Natural killer cell treated with Interleukin-12 subunit alpha and Interleukin-12 subunit beta and Interleukin-15 and Interleukin-18, amount 100 ng/mL, for 72 hours (primary cell): ENCODE measurements at regions not wholly inside any gene's neighbourhood (a gene's known extent, or its start where the extent isn't known, plus 50 kb on each side); places are given as distances from the start of the nearest gene placed in this dataset.
A peak's percentile ranks its signal among the peaks of the same experiment; 100 is the strongest.
"Not testable (repeated sequence)": the region's sequence is repeated elsewhere in the genome, so short reads cannot be mapped to it uniquely, and the experiment has no call there.

Source experiments
- ATAC-seq, 2 donors: fragments of 150-1000 bp; cut with Tn5 transposase in 1 of 2; sonication (Bioruptor Pico), chemical (Tn5 transposase) in 1 of 2; 2 replicates each; pipeline ENCODE4 v1.10.0; 2021
- DNase-seq: peaks from one replicate; pipeline ENCODE4 v3.0.0; 2022; ENCODE audit warnings: low spot score
- H3K27ac Mint-ChIP-seq, 2 donors: 1 replicate in 1 of 2; 2 replicates in 1 of 2; pipeline ENCODE4 v1.8.0; 2022; ENCODE audit warnings: mixed read lengths in 2 of 2, mild to moderate bottlenecking in 1 of 2, moderate library complexity in 1 of 2
- H3K27me3 Mint-ChIP-seq, 2 donors: 1 replicate in 1 of 2; 2 replicates in 1 of 2; pipeline ENCODE4 v1.8.0; 2022; ENCODE audit warnings: mixed read lengths in 2 of 2
- H3K36me3 Mint-ChIP-seq: one replicate; pipeline ENCODE4 v1.8.0; 2022; ENCODE audit warnings: mixed read lengths
- H3K4me1 Mint-ChIP-seq, 2 donors: 1 replicate in 1 of 2; 2 replicates in 1 of 2; pipeline ENCODE4 v1.8.0; 2022; ENCODE audit warnings: low read depth in 2 of 2, mixed read lengths in 2 of 2, mild to moderate bottlenecking in 1 of 2
- H3K4me3 Mint-ChIP-seq: one replicate; pipeline ENCODE4 v1.8.0; 2022; ENCODE audit warnings: mixed read lengths
- H3K9me3 Mint-ChIP-seq: 2 replicates; pipeline ENCODE4 v1.8.0; 2022; ENCODE audit warnings: mixed read lengths

GRCh38 chr1:30521261-30521865 is 202.0 kb downstream of the MATN1 start:
- Mint-ChIP-seq H3K27ac (no peak overlapping the region), H3K27me3 (peaks cover 19 to 27% of the 10 kb centered on the region in 2 donors), H3K4me1 (no peaks in the 10 kb centered on the region), H3K36me3 (no peaks in the 10 kb centered on the region), H3K9me3 (no peaks in the 10 kb centered on the region), H3K4me3 (no peak overlapping the region)
- DNase-seq (peak; percentile 62), ATAC-seq (no peak)

GRCh38 chr1:30520476-30520875 is 202.9 kb downstream of the MATN1 start:
- no peaks in the 10 kb centered on the region for H3K4me1 Mint-ChIP-seq
- no peaks in the 10 kb centered on the region for H3K36me3 Mint-ChIP-seq
- H3K27ac Mint-ChIP-seq = no peak overlapping the region
- ATAC-seq (no peak), DNase-seq (no peak)
- peaks cover 19 to 27% of the 10 kb centered on the region in 2 donors for H3K27me3 Mint-ChIP-seq
- no peaks in the 10 kb centered on the region for H3K9me3 Mint-ChIP-seq
- H3K4me3 Mint-ChIP-seq = no peak overlapping the region

GRCh38 chr1:30519201-30519763 is 204.1 kb downstream of the MATN1 start:
- Mint-ChIP-seq H3K4me1 (no peaks in the 10 kb centered on the region), H3K4me3 (no peak overlapping the region), H3K27ac (no peak overlapping the region), H3K27me3 (peaks cover 14 to 27% of the 10 kb centered on the region in 2 donors), H3K36me3 (no peaks in the 10 kb centered on the region), H3K9me3 (no peaks in the 10 kb centered on the region)
- ATAC-seq (no peak), DNase-seq (no peak)

GRCh38 chr1:30518696-30519095 is 204.7 kb downstream of the MATN1 start:
- Mint-ChIP-seq H3K27ac (no peak overlapping the region), H3K4me3 (no peak overlapping the region), H3K36me3 (no peaks in the 10 kb centered on the region), H3K9me3 (no peaks in the 10 kb centered on the region), H3K4me1 (no peaks in the 10 kb centered on the region), H3K27me3 (peaks cover 14 to 27% of the 10 kb centered on the region in 2 donors)
- DNase-seq = peak; percentile 23
- ATAC-seq = no peak

GRCh38 chr1:30518186-30518585 is 205.2 kb downstream of the MATN1 start:
- peak; percentile 51 for DNase-seq
- Mint-ChIP-seq H3K27me3 (peaks cover 14 to 27% of the 10 kb centered on the region in 2 donors), H3K36me3 (no peaks in the 10 kb centered on the region)

GRCh38 chr1:30517666-30518065 is 205.7 kb downstream of the MATN1 start:
- not testable (repeated sequence) for DNase-seq, ATAC-seq, H3K4me1 Mint-ChIP-seq, H3K9me3 Mint-ChIP-seq, H3K27ac Mint-ChIP-seq, H3K4me3 Mint-ChIP-seq, H3K36me3 Mint-ChIP-seq
- peaks cover 11 to 23% of the 10 kb centered on the region in 2 donors for H3K27me3 Mint-ChIP-seq

More at GRCh38 chr1:30518186-30518585, 205.2 kb downstream of the MATN1 start:
- Mint-ChIP-seq H3K27ac (no peak overlapping the region), H3K4me3 (no peak overlapping the region), H3K4me1 (no peaks in the 10 kb centered on the region), H3K9me3 (no peaks in the 10 kb centered on the region)
- ATAC-seq = no peak

- not testable (repeated sequence) for H3K4me3 Mint-ChIP-seq, H3K27ac Mint-ChIP-seq
- peak; percentile 37 for DNase-seq
Observed at GRCh38 chr1:30517241-30517640, 206.1 kb downstream of the MATN1 start.

GRCh38 chr1:30516485-30516858 is 206.9 kb downstream of the MATN1 start:
- Mint-ChIP-seq H3K36me3 (no peaks in the 10 kb centered on the region), H3K27ac (no peak overlapping the region), H3K4me3 (no peak overlapping the region), H3K9me3 (no peaks in the 10 kb centered on the region), H3K4me1 (no peaks in the 10 kb centered on the region), H3K27me3 (peaks cover 10 to 16% of the 10 kb centered on the region in 2 donors)
- ATAC-seq (no peak), DNase-seq (peak; percentile 28)

More at GRCh38 chr1:30517241-30517640, 206.1 kb downstream of the MATN1 start:
- ATAC-seq, H3K9me3 Mint-ChIP-seq, H3K4me1 Mint-ChIP-seq, H3K36me3 Mint-ChIP-seq: not testable (repeated sequence)
- H3K27me3 Mint-ChIP-seq = peaks cover 10 to 19% of the 10 kb centered on the region in 2 donors

- peaks cover 8 to 16% of the 10 kb centered on the region in 2 donors for H3K27me3 Mint-ChIP-seq
- DNase-seq = peak; percentile 53
- H3K27ac Mint-ChIP-seq = no peak overlapping the region
Observed at GRCh38 chr1:30515755-30516484, 207.5 kb downstream of the MATN1 start.

GRCh38 chr1:30514945-30515344 is 208.4 kb downstream of the MATN1 start:
- ATAC-seq = no peak
- DNase-seq = peak; percentile 41
- Mint-ChIP-seq H3K9me3 (no peaks in the 10 kb centered on the region), H3K4me3 (no peak overlapping the region), H3K27ac (no peak overlapping the region), H3K36me3 (no peaks in the 10 kb centered on the region), H3K4me1 (no peaks in the 10 kb centered on the region), H3K27me3 (peaks cover 6 to 9% of the 10 kb centered on the region in 2 donors)

More at GRCh38 chr1:30515755-30516484, 207.5 kb downstream of the MATN1 start:
- H3K4me3 Mint-ChIP-seq = no peak overlapping the region
- no peaks in the 10 kb centered on the region for H3K36me3 Mint-ChIP-seq
- no peak for ATAC-seq
- no peaks in the 10 kb centered on the region for H3K4me1 Mint-ChIP-seq
- no peaks in the 10 kb centered on the region for H3K9me3 Mint-ChIP-seq

- H3K4me3 Mint-ChIP-seq = no peak overlapping the region
- ATAC-seq = no peak
- DNase-seq = peak; percentile 12
- H3K9me3 Mint-ChIP-seq = no peaks in the 10 kb centered on the region
- no peaks in the 10 kb centered on the region for H3K4me1 Mint-ChIP-seq
- H3K27ac Mint-ChIP-seq = no peak overlapping the region
- H3K36me3 Mint-ChIP-seq = no peaks in the 10 kb centered on the region
- H3K27me3 Mint-ChIP-seq = peaks cover 8 to 12% of the 10 kb centered on the region in 2 donors
Observed at GRCh38 chr1:30514137-30514654, 209.2 kb downstream of the MATN1 start.

- ATAC-seq (no peak), DNase-seq (peak; percentile 55)
- no peaks in the 10 kb centered on the region for H3K9me3 Mint-ChIP-seq
- H3K4me3 Mint-ChIP-seq = no peak overlapping the region
- no peaks in the 10 kb centered on the region for H3K4me1 Mint-ChIP-seq
- peaks cover 13 to 18% of the 10 kb centered on the region in 2 donors for H3K27me3 Mint-ChIP-seq
- no peaks in the 10 kb centered on the region for H3K36me3 Mint-ChIP-seq
- H3K27ac Mint-ChIP-seq = no peak overlapping the region
Observed at GRCh38 chr1:30513396-30514136, 209.8 kb downstream of the MATN1 start.

GRCh38 chr1:30512914-30513265 is 210.5 kb downstream of the MATN1 start:
- Mint-ChIP-seq H3K4me1 (no peaks in the 10 kb centered on the region), H3K27me3 (peaks cover 17 to 23% of the 10 kb centered on the region in 2 donors), H3K27ac (no peak overlapping the region), H3K36me3 (no peaks in the 10 kb centered on the region), H3K9me3 (no peaks in the 10 kb centered on the region), H3K4me3 (no peak overlapping the region)
- DNase-seq (peak; percentile 8), ATAC-seq (no peak)
